HG03575 (cell line): ENCODE measurements at regions not wholly inside any gene's neighbourhood (a gene's known extent, or its start where the extent isn't known, plus 50 kb on each side); places are given as distances from the start of the nearest gene placed in this dataset.
"Not testable (repeated sequence)": the region's sequence is repeated elsewhere in the genome, so short reads cannot be mapped to it uniquely, and the experiment has no call there.

Source experiments
- ATAC-seq: cut with Tn5 transposase; IDR thresholded peaks from one replicate; pipeline ENCODE4 v1.9.1; 2021; ENCODE audit not compliant: unreplicated experiment, insufficient number of reproducible peaks, low FRiP score; ENCODE audit errors: extremely low read depth

DNA sequence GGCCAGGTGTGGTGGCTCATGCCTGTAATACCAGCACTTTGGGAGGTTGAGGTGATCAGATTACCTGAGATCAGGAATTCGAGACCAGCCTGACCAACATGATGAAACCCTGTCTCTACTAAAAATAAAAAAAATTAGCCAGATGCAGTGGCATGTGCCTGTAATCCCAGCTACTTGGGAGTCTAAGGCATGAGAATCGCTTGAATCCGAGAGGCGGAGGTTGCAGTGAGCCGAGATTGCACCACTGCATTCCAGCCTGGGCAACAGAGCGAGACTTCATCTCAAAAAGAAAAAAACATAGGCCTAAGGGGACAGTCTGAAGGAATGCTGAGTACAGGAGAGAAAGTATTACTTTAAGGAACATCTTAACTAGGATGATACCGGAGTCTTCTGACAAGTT lies 650.6 kb upstream of the USP24 start:
- not testable (repeated sequence) for ATAC-seq

- ATAC-seq: no peak
These were observed 649.1 kb upstream of the USP24 start for GRCh38 chr1:55864251-55864650.

- ATAC-seq: no peak
These were observed 646.6 kb upstream of the USP24 start for GRCh38 chr1:55861676-55862340.

GRCh38 chr1:55860798-55861519 lies 645.8 kb upstream of the USP24 start:
- no peak for ATAC-seq

GRCh38 chr1:55860326-55860725 lies 645.2 kb upstream of the USP24 start:
- no peak for ATAC-seq

DNA sequence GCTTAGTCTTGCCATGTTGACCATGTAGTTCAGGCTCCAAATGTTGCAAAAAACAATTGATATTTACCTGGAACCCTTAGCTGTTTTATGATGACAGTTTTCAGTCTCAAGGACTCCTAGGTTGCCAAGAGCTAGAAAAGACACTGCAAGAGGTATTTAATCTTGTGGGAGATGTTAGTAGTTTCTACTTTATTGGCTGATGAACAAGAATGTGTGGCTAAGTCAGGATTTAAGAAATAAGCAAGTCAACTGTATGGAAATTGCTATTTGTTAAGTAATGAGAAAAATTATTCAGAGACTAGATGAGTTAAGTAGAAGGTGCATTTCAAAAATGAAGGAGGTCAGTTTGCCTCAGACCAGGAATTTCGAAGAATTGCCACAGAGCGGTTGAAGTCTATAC lies 639.7 kb upstream of the USP24 start:
- no peak for ATAC-seq

DNA sequence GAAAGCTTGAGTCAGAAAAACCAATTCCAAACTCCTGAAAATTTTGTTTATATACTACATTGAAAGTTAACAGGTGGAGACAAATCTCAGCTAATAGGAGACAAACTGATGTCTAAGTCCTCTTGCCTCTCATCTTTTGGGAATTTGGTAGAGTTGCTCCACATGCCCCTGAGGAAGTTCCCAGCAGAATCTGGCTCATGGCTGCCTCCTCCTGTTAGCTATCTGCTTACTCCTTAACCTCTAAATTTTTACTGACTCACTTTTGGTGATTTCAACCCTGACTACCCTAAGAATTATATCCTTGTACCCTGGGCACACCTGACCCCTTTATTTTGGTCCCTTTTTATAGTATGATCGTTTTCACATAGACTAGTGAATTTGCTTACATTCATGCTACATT lies 633.7 kb upstream of the USP24 start:
- ATAC-seq: no peak

- no peak for ATAC-seq
These were observed 630.9 kb upstream of the USP24 start for GRCh38 chr1:55846051-55846450.

- no peak for ATAC-seq
These were observed 629.2 kb upstream of the USP24 start for GRCh38 chr1:55844322-55844721.

GRCh38 chr1:55839626-55840025 lies 624.5 kb upstream of the USP24 start:
- no peak for ATAC-seq

DNA sequence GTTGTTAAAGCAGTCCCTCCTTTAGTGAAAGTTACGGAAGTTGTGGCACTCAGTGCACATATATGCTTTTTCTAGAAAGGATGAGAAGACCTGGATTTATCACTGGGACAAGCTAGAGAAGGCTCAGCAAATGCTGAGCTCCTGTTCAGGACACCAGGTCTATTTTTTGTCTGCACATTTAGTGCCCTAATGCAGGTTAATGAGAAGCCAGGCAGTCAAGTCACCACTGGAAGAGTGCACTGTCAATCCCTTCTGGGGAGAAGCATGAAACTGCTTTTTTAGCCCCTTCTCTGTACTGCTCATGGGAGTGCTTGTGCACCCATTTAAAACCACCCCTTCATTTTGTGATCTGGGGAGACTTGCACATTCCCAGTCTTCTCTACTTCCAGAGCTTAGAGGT lies 624.1 kb upstream of the USP24 start:
- ATAC-seq: no peak

DNA sequence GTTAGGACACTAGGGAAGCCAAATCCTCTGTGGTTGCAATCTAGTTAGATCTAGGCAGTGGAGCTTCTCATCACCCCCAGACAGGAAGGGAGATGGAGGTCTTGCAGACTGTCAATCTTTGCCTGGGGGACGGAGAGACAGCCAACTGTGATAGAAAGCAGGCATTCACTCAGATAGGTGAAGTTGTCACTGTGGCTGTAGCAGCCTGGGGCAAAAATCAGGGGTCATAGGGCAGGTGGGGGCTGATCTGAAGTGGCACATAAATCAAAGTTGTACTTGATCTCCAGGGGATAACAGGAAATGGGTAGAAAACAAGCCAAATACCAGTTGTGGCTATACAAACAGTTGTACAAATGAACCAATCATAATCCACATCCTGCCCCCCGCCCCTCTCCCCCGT lies 620.9 kb upstream of the USP24 start:
- ATAC-seq: no peak

DNA sequence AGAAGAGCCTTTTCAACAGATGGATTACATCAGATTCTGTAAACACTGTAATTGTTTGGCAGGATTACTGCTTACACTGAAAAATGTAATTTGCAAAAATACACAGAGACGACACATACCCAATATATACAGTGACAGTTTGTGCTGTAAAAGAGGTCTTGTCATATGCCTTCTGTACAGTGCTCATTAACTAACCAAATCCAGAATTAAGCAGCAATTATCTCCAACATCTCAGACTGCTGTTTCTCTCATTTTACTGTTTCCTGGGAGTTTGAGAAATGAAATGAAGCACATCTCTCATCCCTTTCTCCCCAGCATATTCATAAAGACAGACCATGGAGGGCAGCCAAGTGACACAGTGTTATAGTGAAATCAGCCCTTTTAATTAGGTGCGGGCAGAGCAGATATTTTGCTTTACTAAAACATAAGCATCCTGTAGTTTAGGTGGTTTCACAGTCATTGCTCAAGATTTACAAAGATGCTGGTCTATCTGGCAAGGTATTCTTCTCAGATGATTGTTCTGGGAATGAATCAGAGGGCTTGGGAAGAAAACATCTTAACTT lies 618.4 kb upstream of the USP24 start:
- no peak for ATAC-seq

DNA sequence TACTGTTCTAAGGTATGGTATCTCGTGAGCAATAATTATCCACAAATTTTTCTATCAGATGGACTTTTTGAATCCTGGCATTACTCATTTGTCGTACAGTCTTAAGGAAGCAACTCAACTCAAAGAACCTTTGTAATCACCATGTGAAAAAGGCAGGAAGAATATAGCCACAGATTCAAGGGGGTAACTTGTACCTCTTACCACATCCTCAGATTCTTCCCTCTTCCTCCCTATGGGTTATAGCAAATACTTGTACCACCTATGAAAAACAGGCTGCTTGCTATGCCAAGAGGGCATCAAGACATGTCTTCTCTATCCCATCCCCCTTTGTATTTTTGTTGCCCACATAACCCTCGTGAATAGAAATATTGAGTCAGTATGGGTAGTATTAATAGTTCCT lies 616.6 kb upstream of the USP24 start:
- ATAC-seq: no peak

DNA sequence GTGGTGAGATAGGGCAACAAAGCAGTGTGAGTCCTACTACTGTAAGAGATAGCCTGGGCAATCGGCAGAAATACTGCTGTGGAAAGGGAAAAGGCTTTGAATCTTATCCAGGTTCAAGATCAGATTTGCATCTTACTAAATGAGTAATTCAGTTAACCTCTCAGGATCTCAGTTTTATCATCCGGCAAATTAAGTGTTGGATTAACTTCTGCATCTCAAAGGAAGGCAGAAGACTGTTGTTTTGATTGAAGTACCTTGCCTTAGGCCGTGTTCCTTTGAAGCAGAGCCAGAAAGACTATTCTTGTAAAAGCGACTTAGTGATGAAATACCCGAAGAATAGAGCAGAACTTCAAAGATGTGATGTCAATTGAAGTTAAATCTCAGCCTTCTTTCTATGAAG lies 612.9 kb upstream of the USP24 start:
- no peak for ATAC-seq

GRCh38 chr1:55827350-55827749 lies 612.2 kb upstream of the USP24 start:
- no peak for ATAC-seq

DNA sequence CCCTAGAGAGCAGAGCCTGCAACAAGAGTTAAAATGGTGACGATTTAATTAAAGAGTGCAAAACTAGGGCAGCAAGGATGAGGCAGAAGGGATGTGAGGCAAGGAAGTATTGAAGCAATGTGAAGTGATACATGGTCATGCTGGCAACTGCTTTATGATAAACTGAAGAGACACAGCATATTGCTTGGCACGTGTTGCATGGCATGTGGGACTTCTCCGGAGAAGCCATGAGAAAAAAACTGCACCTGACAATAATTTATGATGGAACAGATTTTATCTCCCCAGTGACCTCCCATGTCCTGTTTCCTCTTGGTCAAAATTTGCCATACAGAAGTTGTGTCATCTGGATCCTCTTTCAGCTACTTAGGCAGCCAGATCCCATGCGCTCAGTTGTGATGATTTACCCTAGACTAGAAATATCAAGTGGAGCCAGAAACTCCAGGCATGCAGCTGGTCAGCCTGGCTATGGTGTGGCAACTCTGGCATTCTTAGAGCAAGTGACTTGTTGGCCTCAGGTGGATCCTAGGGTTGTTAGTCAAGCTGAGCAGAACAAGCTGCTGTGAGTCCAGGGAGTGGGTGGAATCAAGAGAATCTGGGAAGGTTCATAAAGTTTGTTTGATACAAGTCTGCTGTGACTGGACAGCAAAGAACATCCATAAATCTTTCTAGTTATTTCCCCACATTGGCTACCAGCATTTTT lies 611.4 kb upstream of the USP24 start:
- ATAC-seq: no peak

- ATAC-seq: no peak
These were observed 610.3 kb upstream of the USP24 start for GRCh38 chr1:55825461-55825860.

DNA sequence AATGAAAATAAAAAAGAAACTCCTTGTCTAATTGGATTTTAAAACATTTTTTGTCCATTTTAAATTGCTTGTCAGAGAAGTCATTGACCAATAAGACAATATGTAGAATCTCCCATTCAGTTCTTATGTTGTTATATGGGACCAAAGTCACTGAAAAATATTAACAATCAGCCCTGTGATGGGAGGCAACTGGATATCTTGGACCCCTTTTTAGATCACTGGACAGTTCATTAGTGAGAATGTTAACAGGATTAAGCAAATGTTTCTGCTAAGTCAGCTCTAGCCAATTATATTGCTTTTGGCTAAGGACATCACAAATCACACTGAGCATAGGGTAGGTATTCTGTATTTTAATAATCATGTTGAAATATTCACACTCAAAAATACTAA lies 609.1 kb upstream of the USP24 start:
- ATAC-seq: no peak
